A673 (cell line): ENCODE measurements at regions not wholly inside any gene's neighbourhood (a gene's known extent, or its start where the extent isn't known, plus 50 kb on each side); places are given as distances from the start of the nearest gene placed in this dataset.

Experiments used
- EZH2 ChIP-seq: fragments of 200-600 bp; sonication (generic); IDR thresholded peaks from 2 replicates; pipeline ENCODE4 v1.6.1; 2017; ENCODE audit warnings: borderline replicate concordance, low read depth, mild to moderate bottlenecking, mixed read lengths, antibody characterized with exemption, low read length; ENCODE audit not compliant: poor library complexity, severe bottlenecking
- TF ChIP-seq, protein P1 (sequence below): fragments of 300-800, 200-600 bp; sonication (generic); conservative IDR thresholded peaks from 2 replicates; pipeline ENCODE4 v1.5.1; 2017; ENCODE audit warnings: low read depth, mild to moderate bottlenecking, antibody characterized with exemption, low read length, moderate library complexity, mixed read lengths

DNA sequence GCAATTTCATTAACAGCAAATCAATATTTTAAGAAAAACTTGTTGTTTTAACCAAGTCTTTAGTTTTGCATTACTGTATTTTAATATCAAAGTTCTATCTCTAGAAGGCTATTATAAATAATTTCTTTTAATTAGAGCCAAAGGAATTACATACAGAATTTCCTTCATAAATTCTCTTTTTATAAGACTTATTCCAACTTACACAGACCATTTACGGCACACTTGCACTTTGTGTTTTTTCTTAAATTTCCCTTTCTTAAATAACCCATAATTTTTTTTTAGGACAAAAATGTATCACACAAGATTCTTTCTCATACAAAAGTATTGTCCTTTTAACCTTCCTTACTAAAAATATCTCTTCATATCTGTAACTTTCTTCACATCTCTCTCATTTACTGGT lies 458.5 kb upstream of the CHRM3 start:
- TF ChIP-seq, protein P1, sequence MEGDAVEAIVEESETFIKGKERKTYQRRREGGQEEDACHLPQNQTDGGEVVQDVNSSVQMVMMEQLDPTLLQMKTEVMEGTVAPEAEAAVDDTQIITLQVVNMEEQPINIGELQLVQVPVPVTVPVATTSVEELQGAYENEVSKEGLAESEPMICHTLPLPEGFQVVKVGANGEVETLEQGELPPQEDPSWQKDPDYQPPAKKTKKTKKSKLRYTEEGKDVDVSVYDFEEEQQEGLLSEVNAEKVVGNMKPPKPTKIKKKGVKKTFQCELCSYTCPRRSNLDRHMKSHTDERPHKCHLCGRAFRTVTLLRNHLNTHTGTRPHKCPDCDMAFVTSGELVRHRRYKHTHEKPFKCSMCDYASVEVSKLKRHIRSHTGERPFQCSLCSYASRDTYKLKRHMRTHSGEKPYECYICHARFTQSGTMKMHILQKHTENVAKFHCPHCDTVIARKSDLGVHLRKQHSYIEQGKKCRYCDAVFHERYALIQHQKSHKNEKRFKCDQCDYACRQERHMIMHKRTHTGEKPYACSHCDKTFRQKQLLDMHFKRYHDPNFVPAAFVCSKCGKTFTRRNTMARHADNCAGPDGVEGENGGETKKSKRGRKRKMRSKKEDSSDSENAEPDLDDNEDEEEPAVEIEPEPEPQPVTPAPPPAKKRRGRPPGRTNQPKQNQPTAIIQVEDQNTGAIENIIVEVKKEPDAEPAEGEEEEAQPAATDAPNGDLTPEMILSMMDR = no peak
- TF ChIP-seq EZH2 = no peak
